GM12892 (cell line): ENCODE measurements at regions not wholly inside any gene's neighbourhood (a gene's known extent, or its start where the extent isn't known, plus 50 kb on each side); places are given as distances from the start of the nearest gene placed in this dataset.

Source experiments
- POLR2AphosphoS5 ChIP-seq: IDR thresholded peaks from 2 replicates; pipeline ENCODE4 v1.6.1; 2011; ENCODE audit warnings: low read depth, low read length, control low read depth
- TAF1 ChIP-seq: IDR thresholded peaks from 2 replicates; pipeline ENCODE4 v1.6.1; 2011; ENCODE audit warnings: low read depth, mild to moderate bottlenecking, control low read depth, low read length, borderline replicate concordance

GRCh38 chr6:51495610-51496396, 591.6 kb downstream of the PKHD1 start:
- TF ChIP-seq POLR2AphosphoS5 (no peak), TAF1 (no peak)
